GM12875 (cell line): ENCODE measurements at regions not wholly inside any gene's neighbourhood (a gene's known extent, or its start where the extent isn't known, plus 50 kb on each side); places are given as distances from the start of the nearest gene placed in this dataset.

ENCODE experiments used
- H3K4me3 ChIP-seq: one replicate; pipeline ENCODE4 v1.5.1; 2011; ENCODE audit warnings: low read depth, low read length, control low read depth
- TF ChIP-seq, protein P1 (sequence below): IDR thresholded peaks from 2 replicates; pipeline ENCODE4 v1.5.1; 2011; ENCODE audit warnings: low read depth, mild to moderate bottlenecking, control low read depth, inconsistent platforms, low read length, moderate library complexity, borderline replicate concordance; ENCODE audit not compliant: insufficient read depth

DNA sequence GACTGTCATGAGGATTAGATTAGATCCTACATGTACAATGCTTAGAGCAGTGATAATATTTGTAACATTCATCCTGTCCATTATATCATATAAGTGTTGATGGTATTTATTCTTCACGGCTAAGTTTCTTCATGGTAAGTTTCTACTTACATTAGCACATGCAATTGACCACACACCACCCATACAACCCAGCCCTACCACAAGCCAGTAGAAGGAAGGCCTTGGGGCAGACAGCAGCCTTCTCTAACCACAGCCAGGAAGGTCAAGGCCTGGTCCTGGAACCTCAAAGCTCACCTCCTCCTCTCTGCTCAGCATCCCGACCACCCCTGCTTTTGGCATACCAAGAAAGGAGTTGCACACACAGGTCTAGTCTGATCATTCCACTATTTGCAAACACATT, 245.2 kb upstream of the SDK2 start:
- TF ChIP-seq, protein P1, sequence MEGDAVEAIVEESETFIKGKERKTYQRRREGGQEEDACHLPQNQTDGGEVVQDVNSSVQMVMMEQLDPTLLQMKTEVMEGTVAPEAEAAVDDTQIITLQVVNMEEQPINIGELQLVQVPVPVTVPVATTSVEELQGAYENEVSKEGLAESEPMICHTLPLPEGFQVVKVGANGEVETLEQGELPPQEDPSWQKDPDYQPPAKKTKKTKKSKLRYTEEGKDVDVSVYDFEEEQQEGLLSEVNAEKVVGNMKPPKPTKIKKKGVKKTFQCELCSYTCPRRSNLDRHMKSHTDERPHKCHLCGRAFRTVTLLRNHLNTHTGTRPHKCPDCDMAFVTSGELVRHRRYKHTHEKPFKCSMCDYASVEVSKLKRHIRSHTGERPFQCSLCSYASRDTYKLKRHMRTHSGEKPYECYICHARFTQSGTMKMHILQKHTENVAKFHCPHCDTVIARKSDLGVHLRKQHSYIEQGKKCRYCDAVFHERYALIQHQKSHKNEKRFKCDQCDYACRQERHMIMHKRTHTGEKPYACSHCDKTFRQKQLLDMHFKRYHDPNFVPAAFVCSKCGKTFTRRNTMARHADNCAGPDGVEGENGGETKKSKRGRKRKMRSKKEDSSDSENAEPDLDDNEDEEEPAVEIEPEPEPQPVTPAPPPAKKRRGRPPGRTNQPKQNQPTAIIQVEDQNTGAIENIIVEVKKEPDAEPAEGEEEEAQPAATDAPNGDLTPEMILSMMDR, result no peak
- no peak overlapping the region for H3K4me3 ChIP-seq

DNA sequence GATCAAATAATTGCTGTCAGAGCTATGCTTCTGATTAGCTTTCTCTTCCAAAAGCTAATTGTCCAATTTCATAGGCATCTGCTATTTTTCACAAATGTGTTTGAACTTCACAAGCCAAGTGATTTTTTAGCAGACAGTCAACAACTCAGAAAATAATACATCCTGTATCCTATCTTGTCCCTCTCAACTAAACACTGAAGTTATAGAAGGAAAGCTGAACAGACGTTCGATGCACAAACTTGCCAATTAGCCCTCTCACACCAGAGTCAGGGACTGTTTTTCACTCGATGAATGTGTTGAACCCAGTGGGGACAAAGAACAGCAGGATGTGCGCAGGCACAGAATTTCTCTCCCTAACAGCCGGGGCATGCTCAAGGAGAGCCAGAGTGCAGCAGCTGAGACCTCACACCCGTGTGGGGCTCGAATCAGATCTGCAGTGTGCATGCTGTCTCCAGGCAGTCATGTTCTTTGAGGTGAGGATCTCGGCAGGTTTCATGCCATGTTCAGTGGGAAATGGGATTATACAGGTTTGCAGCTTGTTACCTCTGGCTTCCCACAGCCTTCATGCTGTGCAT, 246.7 kb upstream of the SDK2 start:
- H3K4me3 ChIP-seq, result no peak overlapping the region
- TF ChIP-seq, protein P1, result no peak

DNA sequence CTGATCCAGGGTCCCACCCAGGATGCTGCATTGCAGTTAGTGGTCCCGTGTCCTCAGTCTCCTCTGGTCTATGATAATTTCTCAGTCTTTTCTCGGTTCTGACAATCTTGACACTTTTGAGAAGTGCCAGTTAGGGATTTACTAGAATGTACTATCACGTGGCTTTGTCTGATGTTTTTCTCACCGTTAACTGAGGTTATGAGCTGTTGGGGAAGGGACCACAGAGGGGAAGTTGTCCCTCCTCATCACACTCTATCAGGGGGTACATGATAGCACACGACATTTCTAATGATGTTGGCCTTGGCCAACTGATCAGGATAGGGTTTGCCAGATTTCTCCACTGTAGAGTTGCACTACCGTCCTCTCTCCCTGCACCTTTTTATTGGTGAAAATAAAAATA, 250.9 kb upstream of the SDK2 start:
- no peak overlapping the region for H3K4me3 ChIP-seq
- TF ChIP-seq, protein P1, result no peak

DNA sequence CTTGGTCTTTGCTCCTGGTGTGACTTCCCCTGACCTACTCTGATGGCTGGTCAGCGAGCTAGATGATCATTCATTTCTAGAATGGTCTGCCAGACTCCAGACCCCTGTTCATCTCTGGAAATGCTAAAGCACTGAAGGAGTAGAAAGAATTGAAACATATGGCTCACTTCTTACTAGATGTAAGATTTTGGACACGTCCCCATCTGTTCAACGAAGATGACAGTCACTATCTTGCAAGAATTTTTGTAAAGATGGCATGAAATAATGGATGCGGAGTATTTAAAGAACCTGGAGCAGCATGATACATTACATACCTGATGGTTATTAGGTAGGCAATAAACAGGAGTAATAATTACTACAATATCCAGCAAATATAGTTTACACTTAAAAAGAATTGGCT, 252.7 kb upstream of the SDK2 start:
- H3K4me3 ChIP-seq, result no peak overlapping the region
- TF ChIP-seq, protein P1, result no peak

DNA sequence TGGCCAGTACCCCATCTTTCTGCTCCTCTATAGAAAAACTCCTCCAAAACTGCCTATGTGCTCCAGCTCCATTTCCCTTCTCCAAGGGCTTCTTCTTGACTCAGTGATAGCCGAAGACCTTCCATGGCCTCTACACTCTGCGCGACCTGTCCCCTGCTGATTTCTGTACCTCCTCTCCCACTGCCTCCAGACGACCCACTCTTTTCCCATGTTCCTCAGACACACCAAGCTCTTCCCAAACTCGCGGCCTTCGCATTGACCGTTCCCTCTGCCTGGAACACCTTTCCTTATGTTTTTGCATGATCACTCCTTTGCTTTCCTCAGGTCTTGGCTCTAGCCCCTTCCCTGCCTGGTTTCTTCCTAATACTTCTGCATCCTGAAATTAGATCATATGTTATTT, 255.6 kb upstream of the SDK2 start:
- no peak overlapping the region for H3K4me3 ChIP-seq
- TF ChIP-seq, protein P1, result no peak

DNA sequence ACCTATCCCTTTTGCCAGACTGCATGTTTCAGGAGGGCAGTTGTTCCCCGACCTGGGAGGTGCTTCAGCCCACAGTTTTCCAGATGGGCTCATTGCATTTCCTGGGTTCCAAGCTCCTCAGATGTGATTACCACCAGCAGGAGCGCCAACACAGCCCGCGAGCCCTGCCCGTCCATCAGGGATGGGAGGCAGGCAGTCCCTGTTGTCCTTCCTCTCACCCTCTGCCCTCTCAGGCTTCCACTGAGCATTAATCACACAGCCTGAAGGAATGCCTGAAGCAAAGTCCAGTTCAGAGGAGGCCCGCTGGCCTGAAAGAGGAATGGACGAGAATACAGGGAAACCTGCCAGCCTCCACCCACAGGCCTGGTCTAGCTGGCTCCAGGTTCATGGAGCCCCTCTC, 256.3 kb upstream of the SDK2 start:
- TF ChIP-seq, protein P1, result no peak
- no peak overlapping the region for H3K4me3 ChIP-seq

DNA sequence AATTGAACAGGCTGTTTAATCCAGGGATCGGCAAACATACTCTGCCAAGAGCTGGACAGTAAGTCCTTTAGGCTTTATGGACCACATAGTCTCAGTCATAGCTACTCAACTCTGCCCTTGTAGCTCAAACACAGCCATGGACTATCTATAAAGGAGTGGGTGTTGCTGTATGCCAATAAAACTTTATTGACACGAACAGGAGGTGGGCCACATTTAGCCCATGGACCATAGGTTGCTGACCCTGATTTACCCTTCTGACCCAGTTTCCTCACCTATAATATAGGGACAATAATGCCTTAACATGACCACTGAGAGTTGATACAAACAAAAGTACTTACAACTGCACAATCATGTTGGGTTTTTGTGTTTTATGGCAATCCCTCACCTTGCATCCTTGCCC, 257.0 kb upstream of the SDK2 start:
- H3K4me3 ChIP-seq, result no peak overlapping the region
- TF ChIP-seq, protein P1, result no peak
